GM12878 (cell line): ENCODE measurements at regions not wholly inside any gene's neighbourhood (a gene's known extent, or its start where the extent isn't known, plus 50 kb on each side); places are given as distances from the start of the nearest gene placed in this dataset.

Experiments used
- ATAC-seq: fragments of 200-7000 bp; cut with Tn5 transposase; 3 replicates; pipeline ENCODE4 v1.9.1; 2020; ENCODE audit warnings: mild to moderate bottlenecking, moderate library complexity
- BruUV-seq: library from RNA; stranded (reverse); fragments of 400-500 nt; replicated peaks from 2 replicates; lab custom pipeline; 2021; lab: Mats Ljungman, UMichigan
- CTCF ChIA-PET: fragments of 300-600 bp; sonication (Branson Sonifier 250); formaldehyde crosslinking; extraction: SDS; loops from one replicate; lab custom pipeline; 2021; ENCODE audit warnings: inconsistent platforms; lab: Yijun Ruan, JAX
- POLR2A ChIA-PET: fragments of 350-600 bp; formaldehyde crosslinking; extraction: SDS; loops from one replicate; lab custom pipeline; 2021; ENCODE audit warnings: inconsistent platforms; lab: Charles Lee
- RAD21 ChIA-PET: fragments of 300-600 bp; sonication (Branson Sonifier 250); formaldehyde crosslinking; loops from one replicate; lab custom pipeline; 2023; ENCODE audit warnings: antibody characterized with exemption; ENCODE audit not compliant: unreplicated experiment; lab: Charles Lee
- SMC1A ChIA-PET: fragments of 300-600 bp; sonication (Branson Sonifier 250); formaldehyde crosslinking; loops from one replicate; lab custom pipeline; 2023; ENCODE audit not compliant: unreplicated experiment, uncharacterized antibody; lab: Charles Lee
- DNase-seq: peaks from one replicate; pipeline ENCODE4 v3.0.0-alpha.2; 2011; ENCODE audit warnings: low read depth, low spot score
- FAIRE-seq: peaks from 3 replicates; lab custom pipeline; 2011; peaks lifted over from hg19 to GRCh38; lab: Jason Lieb, UNC
- H2AFZ ChIP-seq: 2 replicates; pipeline ENCODE4 v1.6.0; 2011; ENCODE audit warnings: low read depth, low read length, control low read depth; ENCODE audit not compliant: control insufficient read depth
- H3K27ac ChIP-seq: 2 replicates; pipeline ENCODE4 v1.5.1; 2011; ENCODE audit warnings: control low read depth; ENCODE audit not compliant: control insufficient read depth, insufficient read depth
- H3K27me3 ChIP-seq, 2 experiments: replicated peaks in 1 of 2; 2 replicates each; pipeline versions ENCODE4 v1.6.0 to v1.6.1; 2011; ENCODE audit warnings: low read length in 1 of 2; ENCODE audit not compliant: control insufficient read depth in 2 of 2, insufficient read depth in 2 of 2
- H3K36me3 ChIP-seq, 2 experiments: 2 replicates each; pipeline ENCODE4 v1.5.1; 2011; ENCODE audit warnings: low read length in 1 of 2; ENCODE audit not compliant: control insufficient read depth in 2 of 2, insufficient read depth in 2 of 2
- H3K4me1 ChIP-seq: 2 replicates; pipeline ENCODE4 v1.6.1; 2011; ENCODE audit warnings: mild to moderate bottlenecking, low read length, moderate library complexity, mixed read lengths; ENCODE audit not compliant: control insufficient read depth, insufficient read depth
- H3K4me2 ChIP-seq: 2 replicates; pipeline ENCODE4 v1.6.0; 2011; ENCODE audit warnings: control low read depth; ENCODE audit not compliant: control insufficient read depth, insufficient read depth
- H3K4me3 ChIP-seq: fragments of 200-600 bp; sonication (generic); 2 replicates; pipeline ENCODE4 v1.5.1; 2016
- H3K79me2 ChIP-seq: 2 replicates; pipeline ENCODE4 v1.6.0; 2011; ENCODE audit warnings: low read length; ENCODE audit not compliant: control insufficient read depth, insufficient read depth
- H3K9ac ChIP-seq: 2 replicates; pipeline ENCODE4 v1.8.0; 2011; ENCODE audit warnings: low read length, control low read depth, mixed read lengths; ENCODE audit not compliant: control insufficient read depth, insufficient read depth
- H3K9me3 ChIP-seq: replicated peaks from 3 replicates; pipeline ENCODE4 v1.5.1; 2011; ENCODE audit warnings: mild to moderate bottlenecking, low read length; ENCODE audit not compliant: control insufficient read depth, insufficient read depth
- H4K20me1 ChIP-seq: 2 replicates; pipeline ENCODE4 v1.6.0; 2011; ENCODE audit not compliant: control insufficient read depth, insufficient read depth
- CBX5 ChIP-seq: sonication (generic); IDR thresholded peaks from 2 replicates; pipeline ENCODE4 v1.6.1; 2016; ENCODE audit warnings: low read depth, moderate library complexity, mild to moderate bottlenecking, inconsistent platforms
- CHD1 ChIP-seq: IDR thresholded peaks from 2 replicates; pipeline ENCODE4 v1.6.1; 2012; ENCODE audit warnings: low read depth, low read length, improper control_type of control experiment
- STAT1 ChIP-seq: fragments of 450-650 bp; conservative IDR thresholded peaks from 2 replicates; pipeline ENCODE4 v1.6.1; 2014; ENCODE audit warnings: antibody characterized with exemption, mild to moderate bottlenecking
- WRNIP1 ChIP-seq: IDR thresholded peaks from 2 replicates; pipeline ENCODE4 v1.6.1; 2011; ENCODE audit warnings: low read depth, low read length, improper control_type of control experiment, borderline replicate concordance
- WGBS: methylation state at CpG from one replicate; pipeline ENCODE4 v1.1.6; 2016; ENCODE audit warnings: low lambda C conversion rate; ENCODE audit not compliant: insufficient replicate concordance, insufficient coverage; ENCODE audit errors: missing lambda C conversion rate; 5-methylcytosine and 5-hydroxymethylcytosine counted together
- in situ Hi-C: fragments of 300-500 bp; cut with MboI; formaldehyde crosslinking; loops from 9 replicates; pipeline ENCODE4 v1.14.3; 2018; ENCODE audit warnings: mixed read lengths
- intact Hi-C: fragments of 100-400 bp; cut with micrococcal nuclease; formaldehyde crosslinking; loops from one replicate; pipeline ENCODE4 v1.14.2; 2022; ENCODE audit not compliant: unreplicated experiment
- TF ChIP-seq, protein P1 (sequence below): fragments of 450-650 bp; IDR thresholded peaks from 2 replicates; pipeline ENCODE4 v1.6.1; 2017; ENCODE audit warnings: low read depth, mild to moderate bottlenecking, moderate library complexity
- TF ChIP-seq, protein P2 (sequence below): fragments of 450-650 bp; IDR thresholded peaks from 2 replicates; pipeline ENCODE4 v1.6.1; 2017; ENCODE audit warnings: mild to moderate bottlenecking, low read depth, inconsistent platforms; ENCODE audit not compliant: poor library complexity, severe bottlenecking
- TF ChIP-seq, protein P3 (sequence below): fragments of 450-650 bp; IDR thresholded peaks from 2 replicates; pipeline ENCODE4 v1.6.1; 2017; ENCODE audit warnings: borderline replicate concordance
- TF ChIP-seq, protein P4 (sequence below): IDR thresholded peaks from 2 replicates; pipeline ENCODE4 v1.6.1; 2012; ENCODE audit warnings: low read depth, low read length, improper control_type of control experiment

DNA sequence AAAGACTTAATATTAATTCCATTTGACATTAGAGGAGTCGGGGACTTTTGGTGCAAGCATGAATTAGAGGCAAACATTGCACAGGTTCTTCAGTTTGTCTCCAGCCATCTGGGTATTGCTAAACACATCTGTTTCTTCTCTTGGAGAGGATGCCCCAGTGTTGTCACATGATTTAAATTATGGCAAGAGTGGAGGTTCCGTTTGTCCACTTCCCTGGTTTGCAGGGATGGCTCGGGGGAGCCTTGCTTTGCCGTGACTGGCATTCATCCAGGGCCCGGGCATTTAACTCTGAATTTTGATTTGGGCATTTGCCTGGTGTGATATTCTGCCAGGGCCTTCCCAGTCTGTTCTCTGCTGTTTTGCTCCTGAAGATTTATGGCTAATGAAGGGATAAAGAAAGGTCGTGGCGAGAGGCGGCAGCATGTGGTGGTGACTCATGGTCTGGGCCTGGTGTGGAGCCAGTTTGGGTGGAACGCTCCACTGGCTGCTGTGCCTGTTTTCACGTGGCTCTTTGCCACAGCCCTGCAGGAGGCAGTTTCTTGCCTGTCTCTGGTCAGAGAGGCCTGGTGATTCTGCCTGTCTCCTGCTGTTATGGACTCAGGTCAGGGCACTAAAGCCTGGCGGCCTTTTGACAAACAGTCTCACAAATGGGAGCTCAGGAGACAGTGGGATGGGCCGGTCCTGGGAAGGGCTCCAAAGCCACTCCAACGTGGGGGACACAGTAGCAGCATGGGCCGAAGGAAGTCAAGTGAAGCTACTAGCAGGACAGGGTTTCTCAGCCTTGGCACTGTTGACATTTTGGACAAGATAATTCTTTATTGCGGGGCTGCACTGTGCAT lies 99.4 kb upstream of the PGRMC2 start:
- Histone ChIP-seq H3K9me3 (no peaks in the 10 kb centered on the region), H3K4me2 (no peak overlapping the region), H2AFZ (no peak overlapping the region), H3K4me1 (no peaks in the 10 kb centered on the region), H3K4me3 (no peak overlapping the region), H3K27me3 (no peaks in the 10 kb centered on the region), H4K20me1 (no peaks in the 10 kb centered on the region), H3K79me2 (no peaks in the 10 kb centered on the region), H3K27ac (no peak overlapping the region), H3K36me3 (no peaks in the 10 kb centered on the region), H3K9ac (no peak overlapping the region)
- intact Hi-C loops, result no loop called here
- no peak for TF ChIP-seq CBX5
- no peak for TF ChIP-seq WRNIP1
- TF ChIP-seq CHD1, result no peak
- TF ChIP-seq, protein P1, sequence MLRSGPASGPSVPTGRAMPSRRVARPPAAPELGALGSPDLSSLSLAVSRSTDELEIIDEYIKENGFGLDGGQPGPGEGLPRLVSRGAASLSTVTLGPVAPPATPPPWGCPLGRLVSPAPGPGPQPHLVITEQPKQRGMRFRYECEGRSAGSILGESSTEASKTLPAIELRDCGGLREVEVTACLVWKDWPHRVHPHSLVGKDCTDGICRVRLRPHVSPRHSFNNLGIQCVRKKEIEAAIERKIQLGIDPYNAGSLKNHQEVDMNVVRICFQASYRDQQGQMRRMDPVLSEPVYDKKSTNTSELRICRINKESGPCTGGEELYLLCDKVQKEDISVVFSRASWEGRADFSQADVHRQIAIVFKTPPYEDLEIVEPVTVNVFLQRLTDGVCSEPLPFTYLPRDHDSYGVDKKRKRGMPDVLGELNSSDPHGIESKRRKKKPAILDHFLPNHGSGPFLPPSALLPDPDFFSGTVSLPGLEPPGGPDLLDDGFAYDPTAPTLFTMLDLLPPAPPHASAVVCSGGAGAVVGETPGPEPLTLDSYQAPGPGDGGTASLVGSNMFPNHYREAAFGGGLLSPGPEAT, result no peak
- TF ChIP-seq, protein P2, sequence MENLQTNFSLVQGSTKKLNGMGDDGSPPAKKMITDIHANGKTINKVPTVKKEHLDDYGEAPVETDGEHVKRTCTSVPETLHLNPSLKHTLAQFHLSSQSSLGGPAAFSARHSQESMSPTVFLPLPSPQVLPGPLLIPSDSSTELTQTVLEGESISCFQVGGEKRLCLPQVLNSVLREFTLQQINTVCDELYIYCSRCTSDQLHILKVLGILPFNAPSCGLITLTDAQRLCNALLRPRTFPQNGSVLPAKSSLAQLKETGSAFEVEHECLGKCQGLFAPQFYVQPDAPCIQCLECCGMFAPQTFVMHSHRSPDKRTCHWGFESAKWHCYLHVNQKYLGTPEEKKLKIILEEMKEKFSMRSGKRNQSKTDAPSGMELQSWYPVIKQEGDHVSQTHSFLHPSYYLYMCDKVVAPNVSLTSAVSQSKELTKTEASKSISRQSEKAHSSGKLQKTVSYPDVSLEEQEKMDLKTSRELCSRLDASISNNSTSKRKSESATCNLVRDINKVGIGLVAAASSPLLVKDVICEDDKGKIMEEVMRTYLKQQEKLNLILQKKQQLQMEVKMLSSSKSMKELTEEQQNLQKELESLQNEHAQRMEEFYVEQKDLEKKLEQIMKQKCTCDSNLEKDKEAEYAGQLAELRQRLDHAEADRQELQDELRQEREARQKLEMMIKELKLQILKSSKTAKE, result no peak
- TF ChIP-seq STAT1, result no peak
- TF ChIP-seq, protein P3, sequence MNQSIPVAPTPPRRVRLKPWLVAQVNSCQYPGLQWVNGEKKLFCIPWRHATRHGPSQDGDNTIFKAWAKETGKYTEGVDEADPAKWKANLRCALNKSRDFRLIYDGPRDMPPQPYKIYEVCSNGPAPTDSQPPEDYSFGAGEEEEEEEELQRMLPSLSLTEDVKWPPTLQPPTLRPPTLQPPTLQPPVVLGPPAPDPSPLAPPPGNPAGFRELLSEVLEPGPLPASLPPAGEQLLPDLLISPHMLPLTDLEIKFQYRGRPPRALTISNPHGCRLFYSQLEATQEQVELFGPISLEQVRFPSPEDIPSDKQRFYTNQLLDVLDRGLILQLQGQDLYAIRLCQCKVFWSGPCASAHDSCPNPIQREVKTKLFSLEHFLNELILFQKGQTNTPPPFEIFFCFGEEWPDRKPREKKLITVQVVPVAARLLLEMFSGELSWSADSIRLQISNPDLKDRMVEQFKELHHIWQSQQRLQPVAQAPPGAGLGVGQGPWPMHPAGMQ, result no peak
- TF ChIP-seq, protein P4, sequence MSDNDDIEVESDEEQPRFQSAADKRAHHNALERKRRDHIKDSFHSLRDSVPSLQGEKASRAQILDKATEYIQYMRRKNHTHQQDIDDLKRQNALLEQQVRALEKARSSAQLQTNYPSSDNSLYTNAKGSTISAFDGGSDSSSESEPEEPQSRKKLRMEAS, result no peak
- DNase-seq, result no peak
- ChIA-PET POLR2A (interaction anchor here (0.5 to 0.6 kb wide), 2 partner anchors 408 to 873 kb away, joined by 3 to 4 read pairs; no protein-coding TSS in a partner anchor), SMC1A (interaction anchor here (1.1 kb wide), 1 partner anchor 32 kb away, joined by 3 read pairs; no protein-coding TSS in a partner anchor), CTCF (no interaction called here), RAD21 (no interaction called here)
- peak; percentile 41; the same call in 2 of the 3 replicates for ATAC-seq
- 74% methylated on average over 15 of the region's 15 CpGs for WGBS
- in situ Hi-C loops, result no loop called here
- BruUV-seq, result no TSS peak
- no peak for FAIRE-seq
